G401.6 (cell line): ENCODE measurements at regions not wholly inside any gene's neighbourhood (a gene's known extent, or its start where the extent isn't known, plus 50 kb on each side); places are given as distances from the start of the nearest gene placed in this dataset.
"Not testable (repeated sequence)": the region's sequence is repeated elsewhere in the genome, so short reads cannot be mapped to it uniquely, and the experiment has no call there.

Experiments used
- FAIRE-seq: peaks from 2 replicates; lab custom pipeline; 2012; peaks lifted over from hg19 to GRCh38; lab: Jason Lieb, UNC

DNA sequence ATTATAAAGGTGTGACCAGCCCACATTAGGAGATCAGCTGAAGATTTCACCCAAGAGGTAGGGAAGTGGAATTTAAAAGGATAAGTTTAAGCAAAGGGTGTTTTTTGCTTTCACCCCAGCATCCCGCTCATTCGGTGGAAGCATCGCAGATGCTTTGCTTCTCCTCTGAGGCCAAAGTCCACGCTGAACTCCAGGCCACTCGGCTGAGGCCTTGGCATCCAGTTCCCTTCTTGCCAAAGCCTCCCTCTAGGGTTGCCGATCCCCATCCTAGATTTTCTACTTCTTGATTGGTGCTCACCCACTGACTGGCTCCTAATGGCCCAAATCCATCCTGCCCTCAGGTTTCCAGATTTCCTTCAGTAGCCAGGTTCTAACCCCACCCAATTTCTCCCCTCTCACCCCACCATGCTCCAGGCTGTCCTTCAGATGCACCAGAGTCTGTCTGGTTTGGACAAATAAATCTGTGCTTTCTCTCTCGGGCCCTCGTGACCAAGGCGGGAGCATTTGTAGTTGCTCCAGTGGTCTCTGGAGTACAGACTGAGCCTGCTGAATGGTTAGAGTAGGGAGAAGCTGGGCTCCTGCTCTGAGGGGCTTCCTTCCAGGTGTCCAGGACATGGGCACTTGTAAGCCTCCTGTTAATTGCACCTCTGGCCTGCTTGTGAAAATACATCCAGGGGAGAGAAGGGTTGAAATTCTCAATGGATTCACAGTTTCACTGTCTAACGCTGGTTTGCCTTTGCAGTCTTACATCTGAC lies 193.2 kb downstream of the C1orf94 start:
- FAIRE-seq = no peak

DNA sequence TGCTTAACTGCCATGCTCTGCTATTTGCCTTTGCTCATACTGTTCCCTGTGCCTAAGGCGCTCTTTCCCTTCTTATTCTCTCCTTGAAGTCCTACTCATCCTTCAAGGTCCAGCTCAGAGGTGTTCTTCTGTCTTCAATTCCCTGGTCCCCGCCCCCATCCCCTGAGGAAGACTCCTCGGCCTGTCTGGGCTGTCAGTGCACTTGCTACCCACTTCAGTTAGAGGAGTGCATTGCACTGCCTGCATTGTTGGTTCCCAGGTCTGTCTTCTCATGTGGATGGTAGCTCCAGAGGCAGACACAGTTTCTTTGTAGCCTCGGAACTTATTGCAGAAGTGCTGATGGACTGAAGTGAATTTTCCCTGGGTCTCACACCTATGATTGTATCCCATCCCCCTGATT lies 194.0 kb downstream of the C1orf94 start:
- no peak for FAIRE-seq

DNA sequence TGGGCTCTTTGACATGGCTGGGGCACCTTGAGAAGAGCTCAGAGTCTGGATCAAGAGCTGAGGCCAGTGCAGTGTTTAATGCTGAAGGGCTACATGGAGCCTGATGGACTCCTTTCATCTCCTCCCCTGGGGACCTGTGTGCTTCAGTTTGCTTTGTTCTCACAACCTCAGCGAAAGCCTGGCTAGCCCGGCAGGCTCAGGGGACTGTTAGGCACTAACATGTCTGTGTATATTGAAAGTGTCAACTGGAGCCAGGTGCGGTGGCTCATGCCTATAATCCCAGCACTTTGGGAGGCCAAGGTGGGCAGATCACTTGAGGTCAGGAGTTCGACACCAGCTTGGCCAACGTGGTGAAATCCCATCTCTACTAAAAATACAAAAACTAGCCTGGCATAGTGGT lies 194.5 kb downstream of the C1orf94 start:
- not testable (repeated sequence) for FAIRE-seq

DNA sequence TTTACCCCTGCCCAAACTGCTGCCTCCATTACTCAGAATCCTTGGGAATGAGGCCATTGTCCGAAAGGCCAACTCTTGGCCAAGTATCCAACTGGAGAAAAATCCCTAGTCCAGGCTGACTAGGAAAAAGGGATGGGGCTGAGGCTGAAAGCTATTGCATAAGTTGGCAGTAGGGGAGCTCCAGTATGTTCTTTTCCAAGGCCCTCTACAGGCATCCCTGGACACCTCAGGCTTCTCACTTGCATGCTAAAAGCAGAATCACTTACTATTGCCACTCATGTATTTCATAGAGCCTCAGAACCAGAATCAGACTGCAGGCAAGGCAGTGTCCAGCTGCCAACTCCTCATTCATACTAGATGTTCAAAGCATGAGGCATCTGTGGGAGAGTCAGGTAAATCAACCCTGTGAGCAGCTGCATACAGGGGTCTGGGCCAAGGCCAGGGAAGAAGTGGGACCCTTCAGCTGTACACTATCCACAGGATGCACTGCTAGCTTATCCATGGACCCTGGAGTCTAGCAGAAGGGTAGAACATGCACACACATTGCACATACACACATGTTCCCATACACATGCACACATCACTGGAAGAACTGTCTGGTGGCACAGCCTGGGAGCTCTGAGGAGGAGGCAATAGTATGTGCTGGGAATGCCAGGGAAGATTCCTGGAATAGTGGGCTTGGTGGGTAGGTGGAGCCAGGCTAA lies 195.3 kb downstream of the C1orf94 start:
- FAIRE-seq = no peak

DNA sequence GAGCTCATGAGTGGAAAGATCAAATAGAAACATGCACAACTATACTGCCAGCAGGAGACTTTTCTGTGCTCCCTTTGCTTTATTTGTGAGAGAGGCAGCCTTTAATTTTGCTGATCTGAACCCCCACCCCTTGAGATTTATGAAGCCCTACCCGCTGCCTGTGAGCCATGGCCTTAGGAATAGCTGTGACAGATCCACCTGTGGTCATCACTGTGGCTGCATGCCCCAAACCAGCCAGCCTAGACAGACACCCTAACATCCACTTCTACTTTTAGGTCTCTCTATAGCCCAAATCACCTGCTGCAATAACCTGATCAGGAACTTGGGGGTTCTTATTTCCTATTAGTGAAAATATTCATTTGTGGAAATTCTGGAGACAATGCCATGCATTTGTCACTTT lies 196.2 kb downstream of the C1orf94 start:
- FAIRE-seq = no peak

GRCh38 chr1:34373912-34374311 lies 197.2 kb downstream of the C1orf94 start:
- FAIRE-seq = no peak

DNA sequence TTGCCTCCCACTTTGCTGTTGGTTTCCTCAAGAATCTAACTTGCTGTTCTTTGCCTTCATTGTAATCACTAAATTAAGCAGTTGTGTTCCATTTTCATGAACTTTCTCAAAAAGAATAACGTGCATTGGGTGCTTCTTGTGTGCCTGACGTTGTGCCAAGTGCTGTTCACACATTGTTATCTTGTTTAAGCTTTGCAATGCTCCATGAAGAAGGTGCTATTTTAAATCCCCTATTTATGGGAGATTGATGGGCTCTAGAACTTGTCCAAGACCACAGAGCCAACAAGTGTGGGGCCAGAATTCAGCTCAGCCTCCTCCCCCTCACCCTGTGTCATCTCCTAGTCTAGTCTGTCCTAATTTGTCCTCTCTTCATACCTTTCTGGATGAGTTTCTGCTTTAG lies 199.8 kb downstream of the C1orf94 start:
- no peak for FAIRE-seq

DNA sequence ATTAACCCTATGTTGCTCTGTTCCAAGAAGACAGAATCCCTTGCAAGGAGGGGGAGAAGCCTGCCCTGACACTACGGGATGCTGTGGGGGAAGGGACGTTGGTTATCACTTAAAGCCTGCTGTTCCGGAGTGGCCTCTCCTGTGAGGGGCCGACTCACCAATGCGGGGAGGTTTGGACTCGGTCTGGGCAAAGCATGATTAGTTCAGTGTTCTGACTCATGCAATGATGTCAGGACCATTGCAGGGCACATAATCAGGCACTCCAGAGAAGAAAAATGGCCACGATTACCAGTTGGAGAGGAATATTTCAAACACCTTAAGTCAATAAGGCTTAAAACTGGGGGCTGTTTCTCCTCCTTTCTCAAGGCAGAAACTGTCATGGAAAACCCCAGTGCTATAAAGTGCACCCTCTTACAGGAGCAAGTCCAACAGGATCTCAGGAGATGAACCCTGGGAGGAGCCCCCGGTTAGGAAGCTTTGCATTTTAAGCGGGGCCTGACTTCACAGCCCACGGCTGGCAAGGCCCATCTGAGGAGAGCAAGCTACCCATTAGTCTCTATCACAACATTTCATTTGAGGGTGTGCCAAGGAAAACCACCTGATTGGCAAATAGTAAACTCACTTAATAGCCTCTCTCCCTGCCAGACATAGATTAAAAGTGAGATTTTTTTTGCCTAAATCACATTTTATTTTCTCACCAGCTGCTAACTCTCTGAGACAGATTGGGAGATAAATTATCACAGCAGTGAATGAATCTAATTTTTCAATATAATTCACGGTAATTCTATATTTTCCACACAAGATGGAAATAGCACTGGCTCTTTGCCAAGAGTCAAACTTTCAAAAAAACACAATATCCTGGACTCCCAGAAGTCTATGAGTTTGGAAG lies 202.5 kb downstream of the C1orf94 start:
- FAIRE-seq = no peak

DNA sequence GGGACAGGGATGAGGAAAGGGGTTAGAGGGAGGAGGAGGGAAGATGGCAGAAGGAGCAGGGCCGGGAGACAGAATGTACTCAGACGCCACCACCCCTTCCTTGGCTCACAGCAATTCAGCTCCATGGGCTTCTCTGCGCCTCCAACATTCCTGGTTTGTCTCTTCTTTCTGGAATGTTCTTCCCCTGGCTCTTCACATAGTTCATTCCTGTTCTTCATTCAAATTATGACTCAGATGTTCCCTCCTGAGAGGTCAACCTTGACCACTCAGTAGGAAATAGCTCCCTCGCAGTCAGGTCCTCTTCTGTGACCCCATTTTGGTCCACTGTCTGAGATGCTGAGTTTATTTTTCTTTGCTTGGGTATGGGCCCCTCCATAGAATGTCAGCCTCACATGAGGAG lies 203.2 kb downstream of the C1orf94 start:
- FAIRE-seq = no peak

- no peak for FAIRE-seq
Observed at GRCh38 chr1:34380526-34381124, 203.9 kb downstream of the C1orf94 start.

DNA sequence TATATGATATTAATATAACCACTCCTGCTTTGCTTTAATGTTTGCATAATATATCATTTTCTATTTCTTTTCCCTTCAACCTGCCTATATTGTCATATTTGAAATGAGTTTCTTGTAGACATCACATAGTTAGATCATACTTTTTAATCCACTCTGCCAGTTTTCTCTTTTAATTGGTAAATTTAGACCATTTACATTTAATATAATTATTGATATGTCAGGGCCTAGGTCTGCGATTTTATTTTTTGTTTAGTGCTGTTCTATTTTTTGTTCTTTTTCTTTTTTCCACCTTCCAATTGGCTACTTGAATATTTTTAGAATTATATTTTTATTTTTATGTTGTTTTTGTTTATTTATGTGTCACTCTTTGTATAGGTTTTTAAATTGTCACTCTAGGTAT lies 213.3 kb downstream of the C1orf94 start:
- FAIRE-seq = no peak

DNA sequence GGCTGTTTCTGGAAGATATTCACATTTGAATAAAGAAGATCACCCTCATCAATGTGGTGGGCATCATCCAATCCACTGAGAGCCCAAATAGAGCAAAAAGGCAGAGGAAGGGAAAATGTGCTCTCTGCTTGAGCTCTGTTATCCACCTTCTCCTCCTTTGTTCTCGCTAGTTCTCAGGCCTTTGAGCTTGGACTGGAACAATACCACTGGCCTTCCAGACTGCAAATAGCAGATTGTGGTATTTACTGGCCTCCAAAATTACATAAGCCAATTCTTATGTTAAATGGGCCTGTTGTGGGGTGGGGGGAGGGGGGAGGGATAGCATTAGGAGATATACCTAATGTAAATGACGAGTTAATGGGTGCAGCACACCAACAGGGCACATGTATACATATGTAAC lies 219.3 kb downstream of the C1orf94 start:
- FAIRE-seq = no peak

DNA sequence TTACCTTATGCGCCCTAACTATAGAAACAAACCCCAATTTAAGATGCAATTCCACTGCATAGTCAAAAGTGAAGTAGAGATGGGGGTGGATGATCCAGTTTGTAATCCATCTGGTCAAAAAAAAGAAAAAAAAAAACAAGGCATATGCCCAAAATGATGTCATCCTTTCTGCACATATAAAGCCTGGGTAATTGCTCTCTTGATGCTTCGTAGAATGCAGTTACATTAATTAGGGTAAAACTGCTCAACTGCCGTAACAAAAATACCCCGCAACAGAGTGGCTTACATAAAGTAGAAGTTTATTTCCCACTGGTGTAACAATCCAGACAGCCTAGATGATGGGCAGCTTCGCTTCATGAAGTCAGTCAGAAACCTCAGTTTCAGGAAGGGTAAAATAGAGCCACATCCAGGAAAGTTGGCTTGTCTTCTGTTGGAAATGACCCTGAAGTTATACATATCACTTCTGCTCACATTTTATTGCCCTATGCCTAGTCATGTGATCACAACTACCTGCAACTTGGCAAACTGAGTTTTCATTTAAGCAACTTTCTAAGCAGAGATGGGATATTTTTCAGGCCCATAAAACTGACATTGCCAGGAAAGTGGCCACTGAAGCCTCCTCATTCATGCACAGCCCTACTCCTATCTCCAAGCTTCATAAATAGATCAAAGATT lies 221.7 kb downstream of the C1orf94 start:
- no peak for FAIRE-seq

DNA sequence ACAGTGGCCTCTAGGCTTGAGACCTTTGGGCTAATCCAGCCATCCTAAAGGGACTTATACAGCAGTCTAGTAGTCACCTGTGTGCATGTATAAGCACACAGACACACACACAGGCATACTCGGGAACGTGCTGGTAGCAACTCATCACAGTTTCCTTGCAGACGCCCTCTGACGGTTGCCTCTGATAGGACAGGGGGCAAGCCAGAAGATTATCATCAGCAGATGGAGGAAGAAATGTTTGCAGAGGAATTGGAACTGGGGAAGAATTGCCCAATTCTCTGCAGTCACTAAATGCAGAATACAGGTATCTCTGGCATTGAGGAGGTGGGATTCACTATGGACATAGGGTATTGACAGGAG lies 222.2 kb downstream of the C1orf94 start:
- FAIRE-seq = no peak

GRCh38 chr1:34400675-34401074 lies 224.0 kb downstream of the C1orf94 start:
- FAIRE-seq = no peak

DNA sequence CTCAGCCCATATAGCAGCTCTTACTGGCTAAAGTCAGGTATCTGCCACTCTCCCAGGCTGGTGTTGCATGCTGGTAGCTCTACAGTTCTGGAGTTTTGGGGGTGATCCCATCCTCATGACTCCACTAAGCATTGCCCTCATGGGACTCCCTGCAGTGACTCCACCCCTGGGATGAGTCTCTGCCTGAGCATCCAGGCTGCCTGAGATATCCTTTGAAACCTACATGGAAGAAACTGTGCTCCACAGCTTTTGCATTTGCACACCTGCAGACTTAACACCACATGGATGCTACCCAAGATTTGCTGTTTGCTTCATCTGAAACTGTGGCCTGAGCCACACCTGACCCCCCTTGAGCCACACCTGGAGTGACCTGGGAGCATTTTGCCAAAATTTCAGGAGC lies 226.4 kb downstream of the C1orf94 start:
- no peak for FAIRE-seq

GRCh38 chr1:34404804-34405203 lies 228.1 kb downstream of the C1orf94 start:
- no peak for FAIRE-seq

DNA sequence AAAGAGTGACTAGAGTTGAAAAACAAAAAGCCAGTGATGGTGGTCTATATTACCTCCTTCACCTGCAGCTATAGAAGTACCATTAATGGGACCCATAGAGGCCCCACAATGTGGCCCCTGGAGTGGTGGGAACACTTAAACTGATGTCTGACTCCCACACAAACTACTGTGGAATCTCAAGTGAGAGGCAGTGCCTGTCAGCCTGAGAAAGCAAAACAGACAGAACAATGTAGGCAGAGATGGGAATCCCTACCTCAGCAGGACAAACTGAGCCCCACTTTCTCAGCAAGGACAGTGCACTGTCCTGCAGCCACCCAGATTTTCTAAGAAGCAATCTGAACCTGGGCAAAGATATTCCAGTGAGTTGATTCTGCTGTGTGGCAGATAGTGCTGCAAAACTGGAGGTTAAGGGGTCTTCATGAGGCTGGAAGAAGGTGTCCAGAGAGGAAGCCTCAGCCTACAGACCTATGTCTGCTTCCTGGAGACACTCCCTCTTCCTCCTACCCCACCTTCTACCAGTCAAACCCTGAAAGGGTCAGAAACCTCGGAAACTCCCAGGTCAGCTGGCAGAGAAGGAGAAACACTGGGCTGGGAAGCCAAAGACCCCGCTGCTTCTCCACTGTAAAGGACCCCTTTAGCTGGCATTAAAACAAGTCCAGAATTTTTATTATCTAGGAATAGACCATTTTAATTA lies 228.7 kb downstream of the C1orf94 start:
- no peak for FAIRE-seq

DNA sequence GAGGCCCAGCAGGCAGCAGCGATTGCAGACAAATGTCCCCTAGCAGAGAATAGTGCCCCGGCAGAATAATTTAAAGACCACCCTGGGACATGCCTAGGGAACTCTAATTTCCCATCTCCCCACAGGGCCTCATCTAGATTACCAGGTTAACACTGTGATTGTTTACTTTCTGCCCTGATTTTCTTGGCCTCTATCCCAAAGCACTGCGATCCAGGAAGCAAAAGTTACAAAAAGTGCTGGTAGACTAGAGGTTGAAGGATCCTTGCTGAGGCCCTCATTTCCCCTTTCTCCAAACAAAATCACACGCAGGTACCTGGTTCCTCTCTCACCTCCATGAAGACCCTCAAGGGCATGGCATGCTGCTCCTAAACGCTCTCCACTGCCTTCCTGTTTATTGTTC lies 229.7 kb downstream of the C1orf94 start:
- FAIRE-seq = no peak

DNA sequence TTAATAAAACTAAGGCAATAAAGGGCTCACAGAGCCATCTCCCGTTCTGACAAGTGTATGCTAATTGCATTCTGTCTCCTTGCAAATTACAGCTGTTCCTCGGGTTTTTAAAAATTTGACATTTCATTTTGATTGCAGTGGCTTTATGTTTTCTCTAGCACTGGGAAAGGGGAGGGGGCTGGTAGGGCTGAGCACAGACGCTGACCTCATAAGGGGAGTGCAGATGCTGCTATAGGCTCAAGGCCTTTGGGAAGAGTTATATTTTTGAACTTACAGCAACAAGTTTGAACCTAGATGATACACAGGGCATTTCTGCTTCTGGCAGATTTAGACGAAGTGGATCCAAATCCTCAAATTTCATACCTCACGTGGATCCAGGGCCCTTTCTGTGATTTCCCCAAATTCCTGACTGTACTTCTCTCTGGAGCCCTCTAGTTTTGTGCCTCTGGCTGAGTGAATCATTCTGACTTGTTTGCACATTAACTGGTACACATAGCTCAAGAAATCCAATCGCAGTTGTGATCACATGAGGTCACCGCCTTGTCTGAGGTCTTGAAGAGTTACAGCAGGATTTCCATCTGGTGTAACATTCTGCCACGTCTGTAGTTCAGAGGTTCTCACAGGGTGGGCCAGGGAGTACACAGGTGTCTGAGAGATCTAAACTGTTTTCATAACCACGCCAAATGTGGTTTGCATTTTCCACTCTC lies 230.3 kb downstream of the C1orf94 start:
- no peak for FAIRE-seq

DNA sequence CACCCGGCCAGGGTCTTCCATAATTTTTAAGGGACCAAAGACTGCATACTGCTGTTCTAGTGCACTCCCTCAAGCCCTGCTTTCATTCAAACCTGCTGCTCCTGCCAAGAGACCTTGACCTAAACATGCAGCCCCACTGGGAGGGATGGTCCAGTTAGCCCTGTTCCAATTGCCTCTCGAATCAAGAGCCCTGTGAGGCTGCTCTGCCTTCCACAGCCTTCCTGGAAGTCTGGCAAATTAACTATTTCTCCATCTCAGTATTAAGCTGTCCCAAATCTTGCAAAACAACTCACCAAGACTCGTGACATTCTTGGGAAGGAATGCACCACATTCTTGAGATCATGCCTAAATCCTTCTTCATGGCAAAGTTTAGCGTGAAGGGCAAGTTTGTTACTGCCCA lies 231.3 kb downstream of the C1orf94 start:
- no peak for FAIRE-seq
